HL-60 (cell line): ENCODE measurements at regions not wholly inside any gene's neighbourhood (a gene's known extent, or its start where the extent isn't known, plus 50 kb on each side); places are given as distances from the start of the nearest gene placed in this dataset.
"Not testable (repeated sequence)": the region's sequence is repeated elsewhere in the genome, so short reads cannot be mapped to it uniquely, and the experiment has no call there.

Source experiments
- DNase-seq, 2 experiments: peaks; one replicate each; pipeline ENCODE4 v3.0.0-alpha.2; 2010 to 2020; ENCODE audit warnings: low read depth in 1 of 2, low spot score in 1 of 2
- H3K27ac ChIP-seq: fragments of 250-450 bp; sonication (Bioruptor Pico); replicated peaks from 2 replicates; pipeline ENCODE4 v1.5.1; 2020; ENCODE audit warnings: mild to moderate bottlenecking, moderate library complexity
- H3K27me3 ChIP-seq: fragments of 250-450 bp; sonication (Bioruptor Pico); 2 replicates; pipeline ENCODE4 v1.5.1; 2021; ENCODE audit warnings: mild to moderate bottlenecking, moderate library complexity; ENCODE audit not compliant: insufficient read depth, poor library complexity, severe bottlenecking
- H3K4me3 ChIP-seq: replicated peaks from 2 replicates; pipeline ENCODE4 v1.5.1; 2011; ENCODE audit warnings: mild to moderate bottlenecking, control low read depth, low read length; ENCODE audit not compliant: insufficient read depth
- GABPA ChIP-seq: IDR thresholded peaks from 2 replicates; pipeline ENCODE4 v1.6.1; 2012; ENCODE audit warnings: low read depth
- POLR2AphosphoS5 ChIP-seq: IDR thresholded peaks from 2 replicates; pipeline ENCODE4 v1.6.1; 2012; ENCODE audit warnings: low read depth
- SPI1 ChIP-seq: IDR thresholded peaks from 2 replicates; pipeline ENCODE4 v1.6.1; 2012; ENCODE audit warnings: low read depth, mild to moderate bottlenecking, borderline replicate concordance
- TF ChIP-seq, protein P1 (sequence below): IDR thresholded peaks from 2 replicates; pipeline ENCODE4 v1.6.1; 2012; ENCODE audit warnings: low read depth; ENCODE audit not compliant: insufficient replicate concordance
- TF ChIP-seq, protein P2 (sequence below): IDR thresholded peaks from one replicate; pipeline ENCODE4 v1.5.1; 2011; ENCODE audit warnings: low read length, control low read depth, inconsistent platforms; ENCODE audit not compliant: insufficient read depth

DNA sequence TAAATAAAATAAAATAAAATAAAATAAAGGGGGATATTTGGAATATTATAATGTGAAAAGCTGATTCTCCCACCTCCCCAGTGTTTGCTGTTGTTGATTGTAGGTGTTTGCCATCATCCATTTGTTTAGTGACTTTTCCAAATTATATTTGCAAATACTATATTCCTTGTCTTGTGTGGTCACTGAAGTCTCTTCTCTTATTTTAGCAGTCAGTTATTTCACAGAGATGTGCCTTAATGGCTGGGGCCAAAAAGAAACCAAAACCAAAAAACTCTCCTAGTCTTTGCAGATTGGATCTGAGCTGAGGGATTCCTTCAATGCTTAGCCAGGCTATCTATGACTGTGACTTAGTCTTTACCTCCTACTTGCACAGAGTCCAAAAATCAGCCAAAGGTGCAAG, 70.9 kb upstream of the ZNF169 start:
- no peak overlapping the region for H3K27ac ChIP-seq
- DNase-seq: no peak
- TF ChIP-seq, protein P1, sequence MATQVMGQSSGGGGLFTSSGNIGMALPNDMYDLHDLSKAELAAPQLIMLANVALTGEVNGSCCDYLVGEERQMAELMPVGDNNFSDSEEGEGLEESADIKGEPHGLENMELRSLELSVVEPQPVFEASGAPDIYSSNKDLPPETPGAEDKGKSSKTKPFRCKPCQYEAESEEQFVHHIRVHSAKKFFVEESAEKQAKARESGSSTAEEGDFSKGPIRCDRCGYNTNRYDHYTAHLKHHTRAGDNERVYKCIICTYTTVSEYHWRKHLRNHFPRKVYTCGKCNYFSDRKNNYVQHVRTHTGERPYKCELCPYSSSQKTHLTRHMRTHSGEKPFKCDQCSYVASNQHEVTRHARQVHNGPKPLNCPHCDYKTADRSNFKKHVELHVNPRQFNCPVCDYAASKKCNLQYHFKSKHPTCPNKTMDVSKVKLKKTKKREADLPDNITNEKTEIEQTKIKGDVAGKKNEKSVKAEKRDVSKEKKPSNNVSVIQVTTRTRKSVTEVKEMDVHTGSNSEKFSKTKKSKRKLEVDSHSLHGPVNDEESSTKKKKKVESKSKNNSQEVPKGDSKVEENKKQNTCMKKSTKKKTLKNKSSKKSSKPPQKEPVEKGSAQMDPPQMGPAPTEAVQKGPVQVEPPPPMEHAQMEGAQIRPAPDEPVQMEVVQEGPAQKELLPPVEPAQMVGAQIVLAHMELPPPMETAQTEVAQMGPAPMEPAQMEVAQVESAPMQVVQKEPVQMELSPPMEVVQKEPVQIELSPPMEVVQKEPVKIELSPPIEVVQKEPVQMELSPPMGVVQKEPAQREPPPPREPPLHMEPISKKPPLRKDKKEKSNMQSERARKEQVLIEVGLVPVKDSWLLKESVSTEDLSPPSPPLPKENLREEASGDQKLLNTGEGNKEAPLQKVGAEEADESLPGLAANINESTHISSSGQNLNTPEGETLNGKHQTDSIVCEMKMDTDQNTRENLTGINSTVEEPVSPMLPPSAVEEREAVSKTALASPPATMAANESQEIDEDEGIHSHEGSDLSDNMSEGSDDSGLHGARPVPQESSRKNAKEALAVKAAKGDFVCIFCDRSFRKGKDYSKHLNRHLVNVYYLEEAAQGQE: no peak
- TF ChIP-seq, protein P2, sequence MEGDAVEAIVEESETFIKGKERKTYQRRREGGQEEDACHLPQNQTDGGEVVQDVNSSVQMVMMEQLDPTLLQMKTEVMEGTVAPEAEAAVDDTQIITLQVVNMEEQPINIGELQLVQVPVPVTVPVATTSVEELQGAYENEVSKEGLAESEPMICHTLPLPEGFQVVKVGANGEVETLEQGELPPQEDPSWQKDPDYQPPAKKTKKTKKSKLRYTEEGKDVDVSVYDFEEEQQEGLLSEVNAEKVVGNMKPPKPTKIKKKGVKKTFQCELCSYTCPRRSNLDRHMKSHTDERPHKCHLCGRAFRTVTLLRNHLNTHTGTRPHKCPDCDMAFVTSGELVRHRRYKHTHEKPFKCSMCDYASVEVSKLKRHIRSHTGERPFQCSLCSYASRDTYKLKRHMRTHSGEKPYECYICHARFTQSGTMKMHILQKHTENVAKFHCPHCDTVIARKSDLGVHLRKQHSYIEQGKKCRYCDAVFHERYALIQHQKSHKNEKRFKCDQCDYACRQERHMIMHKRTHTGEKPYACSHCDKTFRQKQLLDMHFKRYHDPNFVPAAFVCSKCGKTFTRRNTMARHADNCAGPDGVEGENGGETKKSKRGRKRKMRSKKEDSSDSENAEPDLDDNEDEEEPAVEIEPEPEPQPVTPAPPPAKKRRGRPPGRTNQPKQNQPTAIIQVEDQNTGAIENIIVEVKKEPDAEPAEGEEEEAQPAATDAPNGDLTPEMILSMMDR: no peak
- no peak for TF ChIP-seq POLR2AphosphoS5
- no peak for TF ChIP-seq GABPA
- no peak for TF ChIP-seq SPI1
- H3K4me3 ChIP-seq: no peak overlapping the region
- H3K27me3 ChIP-seq: no peaks in the 10 kb centered on the region

DNA sequence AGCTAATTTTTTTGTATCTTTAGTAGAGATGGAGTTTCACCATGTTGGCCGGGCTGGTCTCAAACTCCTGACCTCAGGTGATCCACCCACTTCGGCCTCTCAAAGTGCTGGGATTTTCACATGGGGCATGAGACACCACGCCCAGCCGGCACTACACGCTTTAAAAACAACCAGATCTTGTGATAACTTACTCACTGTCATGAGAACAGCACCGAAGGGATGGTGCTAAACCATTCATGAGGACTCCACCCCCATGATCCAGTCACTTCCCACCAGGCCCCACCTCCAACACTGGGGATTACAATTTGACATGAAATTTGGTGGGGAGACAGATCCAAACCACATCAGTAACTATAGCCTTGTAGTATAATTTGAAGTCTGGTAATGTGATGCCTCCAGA, 67.4 kb upstream of the ZNF169 start:
- DNase-seq, H3K27ac ChIP-seq, H3K27me3 ChIP-seq, H3K4me3 ChIP-seq: not testable (repeated sequence)

DNA sequence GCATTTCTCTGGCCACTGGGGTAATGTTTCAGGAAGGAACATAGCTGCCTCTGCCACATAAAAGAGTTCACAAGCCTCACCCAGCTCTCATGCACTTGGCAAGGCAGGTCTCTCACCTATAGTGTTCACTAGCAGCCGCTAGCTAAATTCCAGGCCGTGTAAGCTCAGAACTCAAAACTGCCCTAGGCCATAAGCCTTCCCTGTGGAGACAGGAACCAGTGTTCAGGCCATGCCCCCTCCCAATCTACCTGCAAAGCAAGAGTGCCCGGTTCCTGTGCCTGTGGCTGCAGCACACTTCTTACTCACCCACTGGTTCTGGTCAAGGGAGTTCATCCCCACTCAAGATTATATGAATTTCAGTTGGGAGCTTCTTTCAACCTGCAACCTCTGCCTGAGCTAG, 60.7 kb upstream of the ZNF169 start:
- TF ChIP-seq GABPA: no peak
- no peak for TF ChIP-seq POLR2AphosphoS5
- TF ChIP-seq, protein P2: no peak
- TF ChIP-seq, protein P1: no peak
- TF ChIP-seq SPI1: no peak
- no peak overlapping the region for H3K4me3 ChIP-seq
- no peak overlapping the region for H3K27ac ChIP-seq
- no peak for DNase-seq
- no peaks in the 10 kb centered on the region for H3K27me3 ChIP-seq

DNA sequence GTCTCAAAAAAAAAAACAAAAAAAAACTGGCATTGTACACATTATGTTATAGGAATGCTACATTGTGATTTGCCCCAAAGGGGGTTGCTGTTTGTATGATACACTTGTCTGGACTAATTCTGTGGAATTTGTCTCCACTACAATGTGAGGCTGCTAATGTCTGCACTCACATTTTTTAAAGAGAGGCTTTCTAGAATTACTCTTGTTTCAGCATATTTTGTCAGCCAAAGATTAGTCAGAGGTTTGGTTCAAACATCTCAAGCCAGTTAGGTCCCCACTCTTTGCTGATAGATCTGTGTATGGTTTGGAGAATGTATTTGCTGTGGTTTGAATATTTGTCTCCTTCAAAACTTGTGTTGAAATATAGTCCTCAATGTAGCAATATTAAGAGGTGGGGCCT, 59.3 kb upstream of the ZNF169 start:
- H3K27me3 ChIP-seq: no peaks in the 10 kb centered on the region
- no peak overlapping the region for H3K27ac ChIP-seq
- TF ChIP-seq POLR2AphosphoS5: no peak
- TF ChIP-seq GABPA: no peak
- TF ChIP-seq, protein P1: no peak
- TF ChIP-seq, protein P2: no peak
- TF ChIP-seq SPI1: no peak
- DNase-seq: no peak
- H3K4me3 ChIP-seq: no peak overlapping the region
